ENCODE measurements at regions not wholly inside any gene's neighbourhood (a gene's known extent, or its start where the extent isn't known, plus 50 kb on each side); places are given as distances from the start of the nearest gene placed in this dataset.

DNA sequence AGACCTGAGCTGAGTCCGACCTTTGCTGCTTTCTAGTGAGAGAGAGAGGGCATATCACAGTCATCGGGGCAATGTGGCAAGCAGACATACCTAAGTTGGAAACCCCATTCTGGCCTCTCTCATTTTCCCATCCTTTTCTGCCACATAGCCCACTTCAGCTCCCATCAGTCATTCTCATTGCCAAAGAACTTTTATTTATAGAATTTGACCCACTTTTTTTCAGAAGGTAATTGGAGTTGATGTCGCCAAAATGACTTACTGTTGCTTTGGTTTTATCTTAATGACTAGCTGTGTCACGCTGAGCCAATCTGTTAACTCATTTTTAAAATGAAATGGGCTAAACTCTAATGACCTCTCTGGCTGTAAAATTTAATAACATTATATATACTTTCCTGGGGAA lies 63.9 kb upstream of the RMST start:
- TF ChIP-seq, protein P1, sequence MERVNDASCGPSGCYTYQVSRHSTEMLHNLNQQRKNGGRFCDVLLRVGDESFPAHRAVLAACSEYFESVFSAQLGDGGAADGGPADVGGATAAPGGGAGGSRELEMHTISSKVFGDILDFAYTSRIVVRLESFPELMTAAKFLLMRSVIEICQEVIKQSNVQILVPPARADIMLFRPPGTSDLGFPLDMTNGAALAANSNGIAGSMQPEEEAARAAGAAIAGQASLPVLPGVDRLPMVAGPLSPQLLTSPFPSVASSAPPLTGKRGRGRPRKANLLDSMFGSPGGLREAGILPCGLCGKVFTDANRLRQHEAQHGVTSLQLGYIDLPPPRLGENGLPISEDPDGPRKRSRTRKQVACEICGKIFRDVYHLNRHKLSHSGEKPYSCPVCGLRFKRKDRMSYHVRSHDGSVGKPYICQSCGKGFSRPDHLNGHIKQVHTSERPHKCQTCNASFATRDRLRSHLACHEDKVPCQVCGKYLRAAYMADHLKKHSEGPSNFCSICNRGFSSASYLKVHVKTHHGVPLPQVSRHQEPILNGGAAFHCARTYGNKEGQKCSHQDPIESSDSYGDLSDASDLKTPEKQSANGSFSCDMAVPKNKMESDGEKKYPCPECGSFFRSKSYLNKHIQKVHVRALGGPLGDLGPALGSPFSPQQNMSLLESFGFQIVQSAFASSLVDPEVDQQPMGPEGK (CRISPR knock-in tag; IDR thresholded peaks at IDR 0.05; ENCODE audit: borderline replicate concordance): no peak
- no peak for TF ChIP-seq ZNF565 (CRISPR knock-in tag; conservative IDR thresholded peaks at IDR 0.05; ENCODE audit: low read depth)
- no peak for TF ChIP-seq PPARA (CRISPR knock-in tag; IDR thresholded peaks at IDR 0.05; ENCODE audit: borderline replicate concordance)
- TF ChIP-seq ZFP3 (CRISPR knock-in tag; IDR thresholded peaks at IDR 0.05): no peak
- TF ChIP-seq BACH2 (CRISPR knock-in tag; IDR thresholded peaks at IDR 0.05; ENCODE audit: borderline replicate concordance): no peak
- TF ChIP-seq ZFP30 (CRISPR knock-in tag; IDR thresholded peaks at IDR 0.05): no peak
- no peak for TF ChIP-seq RARB (CRISPR knock-in tag; IDR thresholded peaks at IDR 0.05)
- no peak for TF ChIP-seq TOX (CRISPR knock-in tag; IDR thresholded peaks at IDR 0.05; ENCODE audit: borderline replicate concordance)

Data from SK-N-SH treated with all-trans-retinoic acid at 6 μM for 48 hours (cell line).